NB4 (cell line): ENCODE measurements at regions not wholly inside any gene's neighbourhood (a gene's known extent, or its start where the extent isn't known, plus 50 kb on each side); places are given as distances from the start of the nearest gene placed in this dataset.

Experiments
- MAX ChIP-seq: IDR thresholded peaks from 2 replicates; pipeline ENCODE4 v1.6.1; 2011; ENCODE audit warnings: low read depth, low read length
- MYC ChIP-seq: IDR thresholded peaks from 2 replicates; pipeline ENCODE4 v1.6.1; 2011; ENCODE audit warnings: low read depth, low read length
- POLR2A ChIP-seq: IDR thresholded peaks from 2 replicates; pipeline ENCODE4 v1.6.1; 2011; ENCODE audit warnings: mild to moderate bottlenecking; ENCODE audit not compliant: insufficient read length; ENCODE audit errors: extremely low read depth
- TF ChIP-seq, protein P1 (sequence below): IDR thresholded peaks from one replicate; pipeline ENCODE4 v1.5.1; 2012; ENCODE audit warnings: low read depth, low read length

- TF ChIP-seq MAX: no peak
- TF ChIP-seq, protein P1, sequence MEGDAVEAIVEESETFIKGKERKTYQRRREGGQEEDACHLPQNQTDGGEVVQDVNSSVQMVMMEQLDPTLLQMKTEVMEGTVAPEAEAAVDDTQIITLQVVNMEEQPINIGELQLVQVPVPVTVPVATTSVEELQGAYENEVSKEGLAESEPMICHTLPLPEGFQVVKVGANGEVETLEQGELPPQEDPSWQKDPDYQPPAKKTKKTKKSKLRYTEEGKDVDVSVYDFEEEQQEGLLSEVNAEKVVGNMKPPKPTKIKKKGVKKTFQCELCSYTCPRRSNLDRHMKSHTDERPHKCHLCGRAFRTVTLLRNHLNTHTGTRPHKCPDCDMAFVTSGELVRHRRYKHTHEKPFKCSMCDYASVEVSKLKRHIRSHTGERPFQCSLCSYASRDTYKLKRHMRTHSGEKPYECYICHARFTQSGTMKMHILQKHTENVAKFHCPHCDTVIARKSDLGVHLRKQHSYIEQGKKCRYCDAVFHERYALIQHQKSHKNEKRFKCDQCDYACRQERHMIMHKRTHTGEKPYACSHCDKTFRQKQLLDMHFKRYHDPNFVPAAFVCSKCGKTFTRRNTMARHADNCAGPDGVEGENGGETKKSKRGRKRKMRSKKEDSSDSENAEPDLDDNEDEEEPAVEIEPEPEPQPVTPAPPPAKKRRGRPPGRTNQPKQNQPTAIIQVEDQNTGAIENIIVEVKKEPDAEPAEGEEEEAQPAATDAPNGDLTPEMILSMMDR: no peak
- no peak for TF ChIP-seq POLR2A
- no peak for TF ChIP-seq MYC
Observed at GRCh38 chr9:93893194-93893593, 62.0 kb downstream of the BARX1 start.
